ENCODE measurements at regions not wholly inside any gene's neighbourhood (a gene's known extent, or its start where the extent isn't known, plus 50 kb on each side); places are given as distances from the start of the nearest gene placed in this dataset.
"Not testable (repeated sequence)": the region's sequence is repeated elsewhere in the genome, so short reads cannot be mapped to it uniquely, and the experiment has no call there.

GRCh38 chr1:186255266-186255665 lies 119.8 kb downstream of the TPR start:
- peaks cover 5% of the 10 kb centered on the region for H3K36me3 Mint-ChIP-seq (ENCODE audit: unreplicated experiment)
- H3K4me1 Mint-ChIP-seq (ENCODE audit: low read depth, unreplicated experiment) = no peaks in the 10 kb centered on the region
- H3K27ac Mint-ChIP-seq (ENCODE audit: unreplicated experiment) = no peak overlapping the region
- no peak overlapping the region for H3K4me3 Mint-ChIP-seq (ENCODE audit: unreplicated experiment)
- TF ChIP-seq, protein P1, sequence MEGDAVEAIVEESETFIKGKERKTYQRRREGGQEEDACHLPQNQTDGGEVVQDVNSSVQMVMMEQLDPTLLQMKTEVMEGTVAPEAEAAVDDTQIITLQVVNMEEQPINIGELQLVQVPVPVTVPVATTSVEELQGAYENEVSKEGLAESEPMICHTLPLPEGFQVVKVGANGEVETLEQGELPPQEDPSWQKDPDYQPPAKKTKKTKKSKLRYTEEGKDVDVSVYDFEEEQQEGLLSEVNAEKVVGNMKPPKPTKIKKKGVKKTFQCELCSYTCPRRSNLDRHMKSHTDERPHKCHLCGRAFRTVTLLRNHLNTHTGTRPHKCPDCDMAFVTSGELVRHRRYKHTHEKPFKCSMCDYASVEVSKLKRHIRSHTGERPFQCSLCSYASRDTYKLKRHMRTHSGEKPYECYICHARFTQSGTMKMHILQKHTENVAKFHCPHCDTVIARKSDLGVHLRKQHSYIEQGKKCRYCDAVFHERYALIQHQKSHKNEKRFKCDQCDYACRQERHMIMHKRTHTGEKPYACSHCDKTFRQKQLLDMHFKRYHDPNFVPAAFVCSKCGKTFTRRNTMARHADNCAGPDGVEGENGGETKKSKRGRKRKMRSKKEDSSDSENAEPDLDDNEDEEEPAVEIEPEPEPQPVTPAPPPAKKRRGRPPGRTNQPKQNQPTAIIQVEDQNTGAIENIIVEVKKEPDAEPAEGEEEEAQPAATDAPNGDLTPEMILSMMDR (IDR thresholded peaks at IDR 0.05; ENCODE audit: partially characterized antibody, unreplicated experiment) = no peak
- H3K27me3 Mint-ChIP-seq (ENCODE audit: unreplicated experiment) = no peaks in the 10 kb centered on the region
- H3K9me3 Mint-ChIP-seq (ENCODE audit: unreplicated experiment) = peaks cover 5% of the 10 kb centered on the region
- no peak for DNase-seq

DNA sequence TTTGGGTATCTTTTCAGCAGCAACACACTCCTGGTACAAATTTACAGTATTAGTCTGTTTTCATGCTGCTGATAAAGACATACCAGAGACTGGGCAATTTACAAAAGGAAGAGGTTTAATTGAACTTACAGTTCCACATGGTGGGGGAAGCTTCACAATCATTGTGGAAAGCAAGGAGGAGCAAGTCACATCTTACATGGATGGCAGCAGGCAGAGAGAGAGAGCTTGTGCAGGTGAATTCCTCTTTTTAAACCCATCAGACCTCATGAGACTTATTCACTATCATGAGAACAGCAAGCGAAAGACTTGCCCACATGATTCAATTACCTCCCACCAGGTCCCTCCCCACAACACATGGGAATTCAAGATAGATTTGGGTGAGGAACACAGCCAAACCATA lies 124.5 kb downstream of the TPR start:
- DNase-seq = no peak
- no peak overlapping the region for H3K27ac Mint-ChIP-seq (ENCODE audit: unreplicated experiment)
- no peaks in the 10 kb centered on the region for H3K4me1 Mint-ChIP-seq (ENCODE audit: low read depth, unreplicated experiment)
- TF ChIP-seq, protein P1 (IDR thresholded peaks at IDR 0.05; ENCODE audit: partially characterized antibody, unreplicated experiment) = no peak
- peaks cover 9% of the 10 kb centered on the region for H3K36me3 Mint-ChIP-seq (ENCODE audit: unreplicated experiment)
- H3K4me3 Mint-ChIP-seq (ENCODE audit: unreplicated experiment) = no peak overlapping the region
- peaks cover 14% of the 10 kb centered on the region for H3K9me3 Mint-ChIP-seq (ENCODE audit: unreplicated experiment)
- no peaks in the 10 kb centered on the region for H3K27me3 Mint-ChIP-seq (ENCODE audit: unreplicated experiment)

GRCh38 chr1:186248608-186249007 lies 126.4 kb downstream of the TPR start:
- H3K9me3 Mint-ChIP-seq (ENCODE audit: unreplicated experiment) = peaks cover 14% of the 10 kb centered on the region
- not testable (repeated sequence) for H3K27ac Mint-ChIP-seq (ENCODE audit: unreplicated experiment); H3K27me3 Mint-ChIP-seq (ENCODE audit: unreplicated experiment); H3K4me3 Mint-ChIP-seq (ENCODE audit: unreplicated experiment); H3K4me1 Mint-ChIP-seq (ENCODE audit: low read depth, unreplicated experiment); DNase-seq; H3K36me3 Mint-ChIP-seq (ENCODE audit: unreplicated experiment)

DNA sequence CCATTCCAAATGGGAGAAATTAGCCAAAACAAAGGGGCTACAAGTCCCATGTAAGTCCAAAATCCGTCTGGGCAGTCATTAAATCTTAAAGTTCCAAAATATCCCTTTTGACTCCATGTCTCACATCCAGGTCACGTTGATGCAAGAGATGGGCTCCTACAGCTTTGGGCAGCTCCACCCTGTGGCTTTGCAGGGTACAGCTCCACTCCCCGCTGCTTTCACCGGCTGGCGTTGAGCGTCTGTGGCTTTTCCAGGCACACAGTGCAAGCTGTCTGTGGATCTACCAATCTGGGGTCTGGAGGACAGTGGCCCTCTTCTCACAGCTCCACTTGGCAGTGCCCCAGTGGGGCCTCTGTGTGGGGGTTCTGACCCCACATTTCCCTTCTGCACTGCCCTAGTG lies 130.2 kb downstream of the TPR start:
- Mint-ChIP-seq H3K4me3 (ENCODE audit: unreplicated experiment) (no peak overlapping the region), H3K36me3 (ENCODE audit: unreplicated experiment) (no peaks in the 10 kb centered on the region), H3K27ac (ENCODE audit: unreplicated experiment) (no peak overlapping the region), H3K27me3 (ENCODE audit: unreplicated experiment) (no peaks in the 10 kb centered on the region), H3K9me3 (ENCODE audit: unreplicated experiment) (peaks cover 6% of the 10 kb centered on the region), H3K4me1 (ENCODE audit: low read depth, unreplicated experiment) (no peaks in the 10 kb centered on the region)
- TF ChIP-seq, protein P1 (IDR thresholded peaks at IDR 0.05; ENCODE audit: partially characterized antibody, unreplicated experiment) = no peak
- DNase-seq = peak; percentile 28
